SU-DHL-6 (cell line): ENCODE measurements at regions not wholly inside any gene's neighbourhood (a gene's known extent, or its start where the extent isn't known, plus 50 kb on each side); places are given as distances from the start of the nearest gene placed in this dataset.

Experiments
- EZH2phosphoT487 ChIP-seq: fragments of 200-600 bp; sonication (generic), shearing (Covaris generic); conservative IDR thresholded peaks from 2 replicates; pipeline ENCODE4 v1.6.1; 2018; ENCODE audit warnings: mild to moderate bottlenecking, antibody characterized with exemption, low read length, moderate library complexity, mixed read lengths
- TF ChIP-seq, protein P1 (sequence below): fragments of 200-600 bp; sonication (generic); IDR thresholded peaks from one replicate; pipeline ENCODE4 v1.5.1; 2017; ENCODE audit warnings: antibody characterized with exemption, mild to moderate bottlenecking, low read length, moderate library complexity; ENCODE audit not compliant: insufficient read depth, poor library complexity, severe bottlenecking

DNA sequence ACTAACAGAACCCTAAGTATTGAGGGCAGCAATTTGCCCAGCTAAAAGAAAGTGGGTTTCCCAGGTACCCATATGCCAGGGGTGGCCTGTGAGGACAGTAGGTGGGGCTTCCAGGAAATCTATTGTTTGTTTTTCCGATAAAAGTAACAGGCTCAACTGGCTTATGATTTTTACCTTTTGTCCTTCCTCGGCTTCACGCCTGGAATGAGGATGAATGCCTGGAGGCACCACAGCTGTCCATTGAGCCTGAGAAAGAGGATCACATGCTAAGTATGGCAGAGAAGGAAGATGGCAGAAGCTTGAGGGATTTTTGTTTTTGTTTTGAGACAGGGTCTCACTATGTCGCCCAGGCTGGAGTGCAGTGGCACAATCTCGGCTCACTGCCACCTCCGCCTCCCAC, 84.1 kb downstream of the KLF4 start:
- TF ChIP-seq, protein P1, sequence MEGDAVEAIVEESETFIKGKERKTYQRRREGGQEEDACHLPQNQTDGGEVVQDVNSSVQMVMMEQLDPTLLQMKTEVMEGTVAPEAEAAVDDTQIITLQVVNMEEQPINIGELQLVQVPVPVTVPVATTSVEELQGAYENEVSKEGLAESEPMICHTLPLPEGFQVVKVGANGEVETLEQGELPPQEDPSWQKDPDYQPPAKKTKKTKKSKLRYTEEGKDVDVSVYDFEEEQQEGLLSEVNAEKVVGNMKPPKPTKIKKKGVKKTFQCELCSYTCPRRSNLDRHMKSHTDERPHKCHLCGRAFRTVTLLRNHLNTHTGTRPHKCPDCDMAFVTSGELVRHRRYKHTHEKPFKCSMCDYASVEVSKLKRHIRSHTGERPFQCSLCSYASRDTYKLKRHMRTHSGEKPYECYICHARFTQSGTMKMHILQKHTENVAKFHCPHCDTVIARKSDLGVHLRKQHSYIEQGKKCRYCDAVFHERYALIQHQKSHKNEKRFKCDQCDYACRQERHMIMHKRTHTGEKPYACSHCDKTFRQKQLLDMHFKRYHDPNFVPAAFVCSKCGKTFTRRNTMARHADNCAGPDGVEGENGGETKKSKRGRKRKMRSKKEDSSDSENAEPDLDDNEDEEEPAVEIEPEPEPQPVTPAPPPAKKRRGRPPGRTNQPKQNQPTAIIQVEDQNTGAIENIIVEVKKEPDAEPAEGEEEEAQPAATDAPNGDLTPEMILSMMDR, result no peak
- no peak for TF ChIP-seq EZH2phosphoT487
